Vagina (tissue), 2 donors: ENCODE measurements at regions not wholly inside any gene's neighbourhood (a gene's known extent, or its start where the extent isn't known, plus 50 kb on each side); places are given as distances from the start of the nearest gene placed in this dataset.

Source experiments
- CTCF ChIP-seq, 3 experiments: fragments of 450-650 bp in 2 of 3; fragments of 200-600 bp in 1 of 3; sonication (generic) in 1 of 3; IDR thresholded peaks; one replicate each; pipeline ENCODE4 v1.5.1; 2017 to 2019; ENCODE audit warnings: antibody characterized with exemption in 3 of 3, mild to moderate bottlenecking in 2 of 3, moderate library complexity in 2 of 3
- POLR2A ChIP-seq, 2 donors: fragments of 450-650 bp; IDR thresholded peaks; one replicate each; pipeline ENCODE4 v1.6.1; 2017; ENCODE audit warnings: antibody characterized with exemption in 2 of 2, mild to moderate bottlenecking in 2 of 2, moderate library complexity in 2 of 2
- POLR2AphosphoS5 ChIP-seq, 2 donors: sonication (generic); formaldehyde crosslinking; IDR thresholded peaks; one replicate each; pipeline ENCODE4 v1.9.0; 2017; ENCODE audit warnings: antibody characterized with exemption in 2 of 2, mild to moderate bottlenecking in 2 of 2, low read depth in 1 of 2; ENCODE audit not compliant: insufficient read depth in 1 of 2

- TF ChIP-seq POLR2A (IDR thresholded peaks at IDR 0.05), result no peak
- no peak for TF ChIP-seq CTCF (IDR thresholded peaks at IDR 0.05)
- TF ChIP-seq POLR2AphosphoS5 (IDR thresholded peaks at IDR 0.05; ENCODE audit: insufficient read depth in 1 of 2, low read depth in 1 of 2), result no peak
These were observed 51.5 kb upstream of the SH3PXD2B start for GRCh38 chr5:172505845-172506244.
